Sigmoid colon (tissue), 4 donors: ENCODE measurements at regions not wholly inside any gene's neighbourhood (a gene's known extent, or its start where the extent isn't known, plus 50 kb on each side); places are given as distances from the start of the nearest gene placed in this dataset.

Experiments
- EP300 ChIP-seq, 4 donors: sonication (generic); formaldehyde crosslinking; IDR thresholded peaks; one replicate each; pipeline ENCODE4 v1.6.1; 2017; ENCODE audit warnings: antibody characterized with exemption in 4 of 4
- POLR2AphosphoS5 ChIP-seq, 4 donors: sonication (generic); formaldehyde crosslinking; IDR thresholded peaks; one replicate each; pipeline ENCODE4 v1.6.1; 2017; ENCODE audit warnings: antibody characterized with exemption in 4 of 4

- TF ChIP-seq EP300 (IDR thresholded peaks at IDR 0.05) (no peak), POLR2AphosphoS5 (IDR thresholded peaks at IDR 0.05) (no peak)
These were observed 101.5 kb upstream of the TMC3 start for GRCh38 chr15:81475471-81475870.
